ENCODE measurements at regions not wholly inside any gene's neighbourhood (a gene's known extent, or its start where the extent isn't known, plus 50 kb on each side); places are given as distances from the start of the nearest gene placed in this dataset.

DNA sequence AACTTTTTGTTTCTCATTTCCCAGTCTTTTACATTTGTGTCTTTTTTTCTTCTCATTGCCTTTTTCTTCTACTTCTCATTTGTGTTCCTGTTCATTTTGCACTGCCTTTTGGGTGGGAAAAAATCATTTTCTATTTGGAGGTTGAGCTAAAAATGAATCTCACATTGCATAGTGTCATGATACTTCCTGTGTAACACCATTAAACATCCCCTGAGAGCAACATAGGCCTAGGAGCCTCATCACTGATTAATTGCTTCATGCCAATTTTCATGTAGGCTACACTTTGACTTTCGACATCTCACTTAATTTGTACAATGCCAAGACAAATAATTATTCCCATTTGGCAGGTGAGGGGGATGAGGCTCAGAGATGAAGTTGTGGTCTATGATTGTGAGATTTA, 279.2 kb downstream of the EDEM1 start:
- TF ChIP-seq CTCF (IDR thresholded peaks at IDR 0.05) (no peak), POLR2A (IDR thresholded peaks at IDR 0.05) (no peak)

DNA sequence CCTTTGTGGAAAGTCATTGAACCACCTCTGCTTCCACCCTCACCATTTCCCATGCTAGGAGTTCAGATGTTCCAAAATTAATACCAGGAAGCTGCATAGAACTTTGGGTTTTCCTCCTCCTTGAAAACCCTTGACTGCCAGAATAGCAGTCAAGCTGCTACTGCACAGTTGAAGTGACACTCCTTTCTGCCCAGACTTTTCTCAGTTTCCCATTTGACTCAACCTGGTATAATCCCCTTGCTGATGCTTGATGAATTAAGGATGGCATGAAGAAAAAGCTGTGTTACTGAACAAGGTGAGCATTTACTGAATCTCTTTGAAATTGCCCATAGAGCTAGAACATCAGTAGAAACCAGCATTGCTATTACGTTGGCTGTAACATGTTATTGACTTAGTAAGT, 286.0 kb downstream of the EDEM1 start:
- no peaks in the 10 kb centered on the region for H3K36me3 ChIP-seq (ENCODE audit: low read depth, missing control alignments)
- no peak for DNase-seq
- TF ChIP-seq CTCF (IDR thresholded peaks at IDR 0.05) (no peak), POLR2A (IDR thresholded peaks at IDR 0.05) (no peak)
- intact Hi-C loops (cut with DNase I; ENCODE audit: low total_unique reads): no loop called here
- H3K4me1 ChIP-seq: no peaks in the 10 kb centered on the region
- H3K27ac ChIP-seq: no peak overlapping the region
- no peak overlapping the region for H3K4me3 ChIP-seq
- H3K9me3 ChIP-seq: no peaks in the 10 kb centered on the region
- no peaks in the 10 kb centered on the region for H3K27me3 ChIP-seq
- WGBS, 2 donors: 88 to 95% methylated on average over 1 of the region's 1 CpG

More for the DNA sequence above, 279.2 kb downstream of the EDEM1 start:
- no peak for DNase-seq
- Histone ChIP-seq H3K4me1 (no peaks in the 10 kb centered on the region), H3K4me3 (no peak overlapping the region), H3K9me3 (no peaks in the 10 kb centered on the region), H3K36me3 (ENCODE audit: low read depth, missing control alignments) (no peaks in the 10 kb centered on the region), H3K27me3 (no peaks in the 10 kb centered on the region), H3K27ac (no peak overlapping the region)
- WGBS, 2 donors: 92 to 93% methylated on average over 1 of the region's 1 CpG
- intact Hi-C loops (cut with DNase I; ENCODE audit: low total_unique reads): no loop called here

DNA sequence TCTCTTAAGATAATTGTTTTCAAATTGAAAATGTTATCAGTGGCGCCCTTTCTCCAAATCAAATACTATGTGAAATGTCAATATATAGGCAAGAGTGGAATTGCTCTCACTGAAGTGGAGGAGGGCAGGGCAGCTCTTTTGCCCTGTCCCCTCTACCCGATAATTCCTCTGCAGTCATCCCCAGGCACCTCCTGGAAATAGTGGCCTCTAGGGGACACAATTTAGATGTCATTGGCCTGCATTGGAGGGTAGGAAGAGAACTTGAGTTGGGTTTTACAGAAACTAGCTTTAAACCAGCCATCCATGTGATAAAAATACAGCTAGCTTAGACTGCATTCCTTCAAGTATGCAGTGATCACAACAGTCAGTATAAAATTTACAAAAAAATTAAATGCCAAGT, 288.9 kb downstream of the EDEM1 start:
- no peaks in the 10 kb centered on the region for H3K9me3 ChIP-seq
- no peak for TF ChIP-seq POLR2A (IDR thresholded peaks at IDR 0.05)
- no peak for TF ChIP-seq CTCF (IDR thresholded peaks at IDR 0.05)
- no peak overlapping the region for H3K4me3 ChIP-seq
- DNase-seq: no peak
- H3K36me3 ChIP-seq (ENCODE audit: low read depth, missing control alignments): no peaks in the 10 kb centered on the region
- no peaks in the 10 kb centered on the region for H3K27me3 ChIP-seq
- H3K4me1 ChIP-seq: no peaks in the 10 kb centered on the region
- 72 to 88% methylated on average over 2 of the region's 2 CpGs for WGBS, 2 donors
- intact Hi-C loops (cut with DNase I; ENCODE audit: low total_unique reads): no loop called here
- H3K27ac ChIP-seq: no peak overlapping the region

- no peak for TF ChIP-seq CTCF (IDR thresholded peaks at IDR 0.05)
- TF ChIP-seq POLR2A (IDR thresholded peaks at IDR 0.05): no peak
- DNase-seq: no peak
- Histone ChIP-seq H3K9me3 (no peaks in the 10 kb centered on the region), H3K36me3 (ENCODE audit: low read depth, missing control alignments) (no peaks in the 10 kb centered on the region), H3K4me3 (no peak overlapping the region), H3K27me3 (no peaks in the 10 kb centered on the region), H3K27ac (no peak overlapping the region), H3K4me1 (no peaks in the 10 kb centered on the region)
- intact Hi-C loops (cut with DNase I; ENCODE audit: low total_unique reads): no loop called here
- WGBS, 2 donors: 82 to 96% methylated on average over 2 of the region's 2 CpGs
Measured at GRCh38 chr3:5479229-5479799, 291.8 kb downstream of the EDEM1 start.

- H3K4me1 ChIP-seq: no peaks in the 10 kb centered on the region
- intact Hi-C loops (cut with DNase I; ENCODE audit: low total_unique reads): no loop called here
- H3K4me3 ChIP-seq: no peak overlapping the region
- no peaks in the 10 kb centered on the region for H3K9me3 ChIP-seq
- 90 to 93% methylated on average over 8 of the region's 8 CpGs for WGBS, 2 donors
- TF ChIP-seq CTCF (IDR thresholded peaks at IDR 0.05) (no peak), POLR2A (IDR thresholded peaks at IDR 0.05) (no peak)
- H3K27me3 ChIP-seq: no peaks in the 10 kb centered on the region
- no peaks in the 10 kb centered on the region for H3K36me3 ChIP-seq (ENCODE audit: low read depth, missing control alignments)
- DNase-seq: no peak
- H3K27ac ChIP-seq: no peak overlapping the region
Measured at GRCh38 chr3:5480190-5480589, 292.7 kb downstream of the EDEM1 start.

All from testis (tissue), 2 donors.